ENCODE measurements at regions not wholly inside any gene's neighbourhood (a gene's known extent, or its start where the extent isn't known, plus 50 kb on each side); places are given as distances from the start of the nearest gene placed in this dataset.

DNA sequence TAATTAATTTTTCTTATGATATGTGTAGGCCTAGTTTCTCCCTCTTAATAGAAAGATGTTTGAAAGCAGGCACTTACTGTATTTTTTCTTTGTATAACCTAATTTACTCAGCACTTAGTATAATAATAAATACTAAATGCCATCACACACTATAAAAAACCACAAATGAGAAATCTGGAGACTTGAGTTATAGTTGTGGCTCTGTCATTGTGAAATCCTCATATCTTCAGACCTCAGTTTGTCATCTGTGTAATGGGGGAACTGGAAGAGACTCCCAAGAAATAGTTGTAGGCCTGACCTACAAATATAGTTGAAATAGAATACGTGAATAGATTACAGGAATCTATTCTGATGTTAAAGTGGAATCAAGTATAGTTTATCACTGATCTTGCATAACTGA is 287.6 kb upstream of the DPH6 start:
- no TSS peak for BruUV-seq (replicated peaks)
- intact Hi-C loops (cut with micrococcal nuclease; ENCODE audit: unreplicated experiment), result no loop called here
- H3K27me3 ChIP-seq (ENCODE audit: control insufficient read depth, insufficient read depth, low read length), result no peaks in the 10 kb centered on the region
- ATAC-seq (no peak), DNase-seq (ENCODE audit: low read depth, low spot score) (no peak)
- H3K27ac ChIP-seq (ENCODE audit: low read length), result no peak overlapping the region
- TF ChIP-seq, protein P1, sequence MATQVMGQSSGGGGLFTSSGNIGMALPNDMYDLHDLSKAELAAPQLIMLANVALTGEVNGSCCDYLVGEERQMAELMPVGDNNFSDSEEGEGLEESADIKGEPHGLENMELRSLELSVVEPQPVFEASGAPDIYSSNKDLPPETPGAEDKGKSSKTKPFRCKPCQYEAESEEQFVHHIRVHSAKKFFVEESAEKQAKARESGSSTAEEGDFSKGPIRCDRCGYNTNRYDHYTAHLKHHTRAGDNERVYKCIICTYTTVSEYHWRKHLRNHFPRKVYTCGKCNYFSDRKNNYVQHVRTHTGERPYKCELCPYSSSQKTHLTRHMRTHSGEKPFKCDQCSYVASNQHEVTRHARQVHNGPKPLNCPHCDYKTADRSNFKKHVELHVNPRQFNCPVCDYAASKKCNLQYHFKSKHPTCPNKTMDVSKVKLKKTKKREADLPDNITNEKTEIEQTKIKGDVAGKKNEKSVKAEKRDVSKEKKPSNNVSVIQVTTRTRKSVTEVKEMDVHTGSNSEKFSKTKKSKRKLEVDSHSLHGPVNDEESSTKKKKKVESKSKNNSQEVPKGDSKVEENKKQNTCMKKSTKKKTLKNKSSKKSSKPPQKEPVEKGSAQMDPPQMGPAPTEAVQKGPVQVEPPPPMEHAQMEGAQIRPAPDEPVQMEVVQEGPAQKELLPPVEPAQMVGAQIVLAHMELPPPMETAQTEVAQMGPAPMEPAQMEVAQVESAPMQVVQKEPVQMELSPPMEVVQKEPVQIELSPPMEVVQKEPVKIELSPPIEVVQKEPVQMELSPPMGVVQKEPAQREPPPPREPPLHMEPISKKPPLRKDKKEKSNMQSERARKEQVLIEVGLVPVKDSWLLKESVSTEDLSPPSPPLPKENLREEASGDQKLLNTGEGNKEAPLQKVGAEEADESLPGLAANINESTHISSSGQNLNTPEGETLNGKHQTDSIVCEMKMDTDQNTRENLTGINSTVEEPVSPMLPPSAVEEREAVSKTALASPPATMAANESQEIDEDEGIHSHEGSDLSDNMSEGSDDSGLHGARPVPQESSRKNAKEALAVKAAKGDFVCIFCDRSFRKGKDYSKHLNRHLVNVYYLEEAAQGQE (IDR thresholded peaks at IDR 0.05; ENCODE audit: insufficient read depth in 1 of 2, low read depth in 2 of 2, low read length in 1 of 2), result no peak
- TF ChIP-seq, protein P2, sequence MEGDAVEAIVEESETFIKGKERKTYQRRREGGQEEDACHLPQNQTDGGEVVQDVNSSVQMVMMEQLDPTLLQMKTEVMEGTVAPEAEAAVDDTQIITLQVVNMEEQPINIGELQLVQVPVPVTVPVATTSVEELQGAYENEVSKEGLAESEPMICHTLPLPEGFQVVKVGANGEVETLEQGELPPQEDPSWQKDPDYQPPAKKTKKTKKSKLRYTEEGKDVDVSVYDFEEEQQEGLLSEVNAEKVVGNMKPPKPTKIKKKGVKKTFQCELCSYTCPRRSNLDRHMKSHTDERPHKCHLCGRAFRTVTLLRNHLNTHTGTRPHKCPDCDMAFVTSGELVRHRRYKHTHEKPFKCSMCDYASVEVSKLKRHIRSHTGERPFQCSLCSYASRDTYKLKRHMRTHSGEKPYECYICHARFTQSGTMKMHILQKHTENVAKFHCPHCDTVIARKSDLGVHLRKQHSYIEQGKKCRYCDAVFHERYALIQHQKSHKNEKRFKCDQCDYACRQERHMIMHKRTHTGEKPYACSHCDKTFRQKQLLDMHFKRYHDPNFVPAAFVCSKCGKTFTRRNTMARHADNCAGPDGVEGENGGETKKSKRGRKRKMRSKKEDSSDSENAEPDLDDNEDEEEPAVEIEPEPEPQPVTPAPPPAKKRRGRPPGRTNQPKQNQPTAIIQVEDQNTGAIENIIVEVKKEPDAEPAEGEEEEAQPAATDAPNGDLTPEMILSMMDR (IDR thresholded peaks at IDR 0.05), result no peak
- TF ChIP-seq POLR2AphosphoS5 (IDR thresholded peaks at IDR 0.05; ENCODE audit: low read depth, low read length), result no peak
- TF ChIP-seq TCF7L2 (IDR thresholded peaks at IDR 0.05; ENCODE audit: low read depth, low read length), result no peak
- TF ChIP-seq SIN3A (IDR thresholded peaks at IDR 0.05; ENCODE audit: borderline replicate concordance, insufficient read depth, low read depth, low read length), result no peak
- H3K4me1 ChIP-seq (ENCODE audit: control insufficient read depth, insufficient read depth, low read length), result no peaks in the 10 kb centered on the region
- ChIA-PET CTCF (no interaction called here), POLR2A (no interaction called here)
- H3K36me3 ChIP-seq (ENCODE audit: control insufficient read depth, insufficient read depth, low read length), result no peaks in the 10 kb centered on the region
- H3K9me3 ChIP-seq (ENCODE audit: control insufficient read depth, insufficient read depth, low read depth, low read length), result no peaks in the 10 kb centered on the region
- H3K4me3 ChIP-seq (ENCODE audit: low read depth in 2 of 2, low read length in 2 of 2), result no peak overlapping the region
- in situ Hi-C loops (cut with HindIII; ENCODE audit: low pct_unique_long_range_greater_than_20kb, low sequenced_read_pairs), result no loop called here

DNA sequence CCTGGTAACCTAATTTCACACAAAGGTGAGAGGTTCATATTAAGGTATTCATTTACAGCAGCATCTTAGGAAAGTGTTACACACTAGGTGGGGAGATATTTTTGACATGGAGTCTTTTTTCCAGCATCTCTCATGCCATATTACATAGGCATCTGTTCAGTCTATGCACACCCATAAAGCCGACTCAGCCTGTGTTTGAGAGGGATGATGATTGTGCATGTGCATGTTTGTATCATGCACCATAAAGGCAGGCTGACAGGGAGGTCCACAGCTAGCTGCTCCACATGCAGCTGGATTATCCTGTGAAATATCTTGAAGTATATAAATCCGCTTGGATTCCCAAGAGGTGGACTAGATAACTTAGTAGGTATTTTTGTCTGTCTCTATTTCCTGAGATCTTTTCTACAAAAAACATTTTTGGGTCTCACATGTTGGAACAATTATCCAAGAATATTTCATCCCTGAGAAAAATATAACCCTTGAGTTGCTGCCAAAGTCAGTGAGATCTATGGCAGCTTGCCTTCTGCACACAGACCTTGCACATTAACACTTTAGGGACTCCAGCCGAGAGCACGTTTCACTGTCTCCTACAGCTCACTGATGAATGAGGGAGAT is 288.4 kb upstream of the DPH6 start:
- Histone ChIP-seq H3K4me1 (ENCODE audit: control insufficient read depth, insufficient read depth, low read length) (no peaks in the 10 kb centered on the region), H3K36me3 (ENCODE audit: control insufficient read depth, insufficient read depth, low read length) (no peaks in the 10 kb centered on the region), H3K27ac (ENCODE audit: low read length) (no peak overlapping the region), H3K4me3 (ENCODE audit: low read depth in 2 of 2, low read length in 2 of 2) (no peak overlapping the region), H3K9me3 (ENCODE audit: control insufficient read depth, insufficient read depth, low read depth, low read length) (no peaks in the 10 kb centered on the region), H3K27me3 (ENCODE audit: control insufficient read depth, insufficient read depth, low read length) (no peaks in the 10 kb centered on the region)
- in situ Hi-C loops (cut with HindIII; ENCODE audit: low pct_unique_long_range_greater_than_20kb, low sequenced_read_pairs), result no loop called here
- no peak for TF ChIP-seq TCF7L2 (IDR thresholded peaks at IDR 0.05; ENCODE audit: low read depth, low read length)
- TF ChIP-seq SIN3A (IDR thresholded peaks at IDR 0.05; ENCODE audit: borderline replicate concordance, insufficient read depth, low read depth, low read length), result no peak
- no peak for TF ChIP-seq POLR2AphosphoS5 (IDR thresholded peaks at IDR 0.05; ENCODE audit: low read depth, low read length)
- TF ChIP-seq, protein P2 (IDR thresholded peaks at IDR 0.05), result no peak
- TF ChIP-seq, protein P1 (IDR thresholded peaks at IDR 0.05; ENCODE audit: insufficient read depth in 1 of 2, low read depth in 2 of 2, low read length in 1 of 2), result no peak
- no TSS peak for BruUV-seq (replicated peaks)
- intact Hi-C loops (cut with micrococcal nuclease; ENCODE audit: unreplicated experiment), result no loop called here
- no peak for DNase-seq (ENCODE audit: low read depth, low spot score)
- POLR2A ChIA-PET, result no interaction called here
- CTCF ChIA-PET, result no interaction called here
- ATAC-seq, result no peak

All from Panc1 (cell line).